ENCODE measurements at regions not wholly inside any gene's neighbourhood (a gene's known extent, or its start where the extent isn't known, plus 50 kb on each side); places are given as distances from the start of the nearest gene placed in this dataset.

DNA sequence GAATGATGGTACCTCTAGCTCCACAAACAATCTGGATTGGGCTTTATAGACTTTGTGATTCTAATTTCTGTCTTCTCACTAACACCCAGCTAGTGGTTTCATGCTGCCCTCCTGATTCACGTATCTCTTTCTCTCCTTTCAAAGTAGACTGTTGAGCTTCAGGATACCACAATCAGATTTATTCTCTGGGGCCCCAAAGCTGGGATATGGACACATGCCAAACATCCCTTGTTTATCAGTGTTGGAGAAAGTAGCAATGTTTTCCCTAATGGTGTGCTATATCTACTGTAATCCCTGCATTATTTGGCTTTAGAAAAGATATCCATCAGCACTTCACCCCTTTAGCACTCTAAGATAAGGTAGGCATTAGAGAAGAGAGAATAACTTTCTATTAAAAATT is 361.0 kb downstream of the FGF10 start:
- H3K27ac Mint-ChIP-seq = no peak overlapping the region
- no peaks in the 10 kb centered on the region for H3K36me3 Mint-ChIP-seq (ENCODE audit: low read depth)
- Histone ChIP-seq H3K4me3 (ENCODE audit: low read length) (no peak overlapping the region), H3K36me3 (ENCODE audit: control insufficient read depth, insufficient read depth, low read length) (no peaks in the 10 kb centered on the region), H3K27ac (ENCODE audit: low read depth, low read length) (no peak overlapping the region), H3K9ac (ENCODE audit: extremely low read depth, low read length, poor library complexity, severe bottlenecking) (no peak overlapping the region), H3K27me3 (ENCODE audit: control insufficient read depth, insufficient read depth, low read length, poor library complexity, severe bottlenecking) (no peaks in the 10 kb centered on the region), H3K9me3 (ENCODE audit: control insufficient read depth, low read length) (no peaks in the 10 kb centered on the region), H3K4me1 (ENCODE audit: control insufficient read depth, insufficient read depth, low read length) (no peaks in the 10 kb centered on the region)
- peaks cover 3% of the 10 kb centered on the region for H3K4me1 Mint-ChIP-seq
- no peaks in the 10 kb centered on the region for H3K27me3 Mint-ChIP-seq (ENCODE audit: insufficient read depth)
- no peak overlapping the region for H3K4me3 Mint-ChIP-seq
- 82% methylated on average over 1 of the region's 1 CpG; no CpG with 5 or more reads in 1 of the 2 experiments for WGBS, 2 experiments (ENCODE audit: insufficient coverage in 1 of 2, insufficient read length in 1 of 2)
- DNase-seq = no peak
- no peaks in the 10 kb centered on the region for H3K9me3 Mint-ChIP-seq
- TF ChIP-seq, protein P1, sequence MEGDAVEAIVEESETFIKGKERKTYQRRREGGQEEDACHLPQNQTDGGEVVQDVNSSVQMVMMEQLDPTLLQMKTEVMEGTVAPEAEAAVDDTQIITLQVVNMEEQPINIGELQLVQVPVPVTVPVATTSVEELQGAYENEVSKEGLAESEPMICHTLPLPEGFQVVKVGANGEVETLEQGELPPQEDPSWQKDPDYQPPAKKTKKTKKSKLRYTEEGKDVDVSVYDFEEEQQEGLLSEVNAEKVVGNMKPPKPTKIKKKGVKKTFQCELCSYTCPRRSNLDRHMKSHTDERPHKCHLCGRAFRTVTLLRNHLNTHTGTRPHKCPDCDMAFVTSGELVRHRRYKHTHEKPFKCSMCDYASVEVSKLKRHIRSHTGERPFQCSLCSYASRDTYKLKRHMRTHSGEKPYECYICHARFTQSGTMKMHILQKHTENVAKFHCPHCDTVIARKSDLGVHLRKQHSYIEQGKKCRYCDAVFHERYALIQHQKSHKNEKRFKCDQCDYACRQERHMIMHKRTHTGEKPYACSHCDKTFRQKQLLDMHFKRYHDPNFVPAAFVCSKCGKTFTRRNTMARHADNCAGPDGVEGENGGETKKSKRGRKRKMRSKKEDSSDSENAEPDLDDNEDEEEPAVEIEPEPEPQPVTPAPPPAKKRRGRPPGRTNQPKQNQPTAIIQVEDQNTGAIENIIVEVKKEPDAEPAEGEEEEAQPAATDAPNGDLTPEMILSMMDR (conservative IDR thresholded peaks at IDR 0.05) = no peak

DNA sequence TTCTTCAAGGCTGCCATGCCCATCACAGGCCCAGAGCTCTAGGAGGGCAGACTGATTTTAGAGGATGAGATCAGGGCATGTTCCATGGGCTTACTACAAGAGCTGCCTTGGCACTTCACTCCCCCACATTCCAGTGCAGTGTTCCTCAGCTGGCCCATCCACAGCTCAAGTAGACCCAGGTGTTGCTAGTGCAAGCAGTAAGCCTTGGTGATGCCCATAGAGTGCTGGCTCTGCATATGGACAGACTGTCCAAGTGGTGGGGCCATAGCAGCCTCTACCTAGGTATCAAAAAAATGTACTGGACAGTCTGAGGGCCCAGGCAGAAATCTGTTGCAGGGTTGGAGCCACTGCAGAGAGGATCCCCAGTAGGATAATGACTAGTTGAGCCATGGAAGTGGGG is 366.6 kb downstream of the FGF10 start:
- no peak for DNase-seq
- TF ChIP-seq, protein P1 (conservative IDR thresholded peaks at IDR 0.05) = no peak
- Mint-ChIP-seq H3K36me3 (ENCODE audit: low read depth) (no peaks in the 10 kb centered on the region), H3K27ac (no peak overlapping the region), H3K4me3 (no peak overlapping the region), H3K27me3 (ENCODE audit: insufficient read depth) (no peaks in the 10 kb centered on the region), H3K4me1 (peaks cover 19% of the 10 kb centered on the region), H3K9me3 (peaks cover 9% of the 10 kb centered on the region)
- H3K4me3 ChIP-seq (ENCODE audit: low read length) = no peak overlapping the region
- peaks cover 9% of the 10 kb centered on the region for H3K4me1 ChIP-seq (ENCODE audit: control insufficient read depth, insufficient read depth, low read length)
- H3K36me3 ChIP-seq (ENCODE audit: control insufficient read depth, insufficient read depth, low read length) = no peaks in the 10 kb centered on the region
- H3K27me3 ChIP-seq (ENCODE audit: control insufficient read depth, insufficient read depth, low read length, poor library complexity, severe bottlenecking) = no peaks in the 10 kb centered on the region
- no peak overlapping the region for H3K27ac ChIP-seq (ENCODE audit: low read depth, low read length)
- H3K9me3 ChIP-seq (ENCODE audit: control insufficient read depth, low read length) = no peaks in the 10 kb centered on the region
- H3K9ac ChIP-seq (ENCODE audit: extremely low read depth, low read length, poor library complexity, severe bottlenecking) = no peak overlapping the region

DNA sequence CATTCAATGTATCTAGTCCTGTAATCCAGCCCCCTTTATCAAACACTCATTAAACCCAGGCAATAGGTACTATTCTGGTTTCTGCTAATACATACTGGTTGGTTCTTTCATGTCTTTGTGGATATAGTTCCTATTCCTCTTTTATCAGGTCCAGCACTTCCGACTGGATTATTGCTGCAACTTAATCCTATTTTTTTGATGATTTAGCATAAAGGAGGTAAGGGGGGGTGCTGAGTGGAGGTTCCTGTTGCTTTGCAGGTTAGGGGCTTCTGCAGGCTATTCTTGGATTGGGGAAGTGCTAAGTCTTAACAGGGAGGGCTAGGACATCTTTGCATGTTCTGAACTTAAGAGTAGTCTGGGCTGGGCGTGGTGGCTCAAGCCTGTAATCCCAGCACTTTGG is 377.7 kb downstream of the FGF10 start:
- TF ChIP-seq, protein P1 (conservative IDR thresholded peaks at IDR 0.05) = no peak
- Mint-ChIP-seq H3K9me3 (peaks cover 38% of the 10 kb centered on the region), H3K4me1 (peaks cover 3% of the 10 kb centered on the region), H3K36me3 (ENCODE audit: low read depth) (peaks cover 6% of the 10 kb centered on the region), H3K27ac (no peak overlapping the region), H3K4me3 (no peak overlapping the region), H3K27me3 (ENCODE audit: insufficient read depth) (no peaks in the 10 kb centered on the region)
- no peak overlapping the region for H3K9ac ChIP-seq (ENCODE audit: extremely low read depth, low read length, poor library complexity, severe bottlenecking)
- H3K27ac ChIP-seq (ENCODE audit: low read depth, low read length) = no peak overlapping the region
- peaks cover 23% of the 10 kb centered on the region for H3K9me3 ChIP-seq (ENCODE audit: control insufficient read depth, low read length)
- no peaks in the 10 kb centered on the region for H3K4me1 ChIP-seq (ENCODE audit: control insufficient read depth, insufficient read depth, low read length)
- H3K27me3 ChIP-seq (ENCODE audit: control insufficient read depth, insufficient read depth, low read length, poor library complexity, severe bottlenecking) = no peaks in the 10 kb centered on the region
- no peaks in the 10 kb centered on the region for H3K36me3 ChIP-seq (ENCODE audit: control insufficient read depth, insufficient read depth, low read length)
- WGBS, 2 experiments (ENCODE audit: insufficient coverage in 1 of 2, insufficient read length in 1 of 2) = 89 to 90% methylated on average over 1 to 2 of the region's 2 CpGs
- DNase-seq = no peak
- no peak overlapping the region for H3K4me3 ChIP-seq (ENCODE audit: low read length)

Data from endodermal cell (in vitro differentiated cells).